ENCODE measurements at regions not wholly inside any gene's neighbourhood (a gene's known extent, or its start where the extent isn't known, plus 50 kb on each side); places are given as distances from the start of the nearest gene placed in this dataset.

DNA sequence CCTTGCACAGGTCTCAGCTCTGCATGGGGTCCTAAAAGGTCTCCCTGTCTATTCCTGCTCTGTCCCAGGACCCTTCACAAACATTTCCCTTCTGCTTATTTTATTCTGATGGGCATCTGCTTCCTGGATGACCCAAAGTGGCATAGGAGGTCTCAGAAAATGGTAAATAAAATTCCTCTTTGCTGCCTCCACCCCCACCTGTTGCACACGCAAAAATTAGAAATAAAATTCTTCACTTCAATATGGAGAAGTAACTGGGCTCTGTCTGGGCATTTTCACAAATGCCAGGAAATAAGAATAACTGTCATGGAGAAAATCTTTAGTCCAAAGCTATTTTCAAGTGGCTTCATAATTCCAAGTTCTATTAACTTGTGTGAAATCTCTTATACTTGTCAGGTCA lies 106.6 kb upstream of the MAP1B start:
- TF ChIP-seq, protein P1, sequence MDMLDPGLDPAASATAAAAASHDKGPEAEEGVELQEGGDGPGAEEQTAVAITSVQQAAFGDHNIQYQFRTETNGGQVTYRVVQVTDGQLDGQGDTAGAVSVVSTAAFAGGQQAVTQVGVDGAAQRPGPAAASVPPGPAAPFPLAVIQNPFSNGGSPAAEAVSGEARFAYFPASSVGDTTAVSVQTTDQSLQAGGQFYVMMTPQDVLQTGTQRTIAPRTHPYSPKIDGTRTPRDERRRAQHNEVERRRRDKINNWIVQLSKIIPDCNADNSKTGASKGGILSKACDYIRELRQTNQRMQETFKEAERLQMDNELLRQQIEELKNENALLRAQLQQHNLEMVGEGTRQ (IDR thresholded peaks at IDR 0.05; ENCODE audit: low read depth, low read length), result no peak
- TF ChIP-seq CEBPB (IDR thresholded peaks at IDR 0.05; ENCODE audit: low read depth, low read length), result no peak

Data from IMR-90 (cell line).